Vagina (tissue), 2 donors: ENCODE measurements at regions not wholly inside any gene's neighbourhood (a gene's known extent, or its start where the extent isn't known, plus 50 kb on each side); places are given as distances from the start of the nearest gene placed in this dataset.

Experiments used
- POLR2A ChIP-seq, 2 donors: fragments of 450-650 bp; IDR thresholded peaks; one replicate each; pipeline ENCODE4 v1.6.1; 2017; ENCODE audit warnings: antibody characterized with exemption in 2 of 2, mild to moderate bottlenecking in 2 of 2, moderate library complexity in 2 of 2
- TF ChIP-seq, protein P1 (sequence below), 3 experiments: fragments of 450-650 bp in 2 of 3; fragments of 200-600 bp in 1 of 3; sonication (generic) in 1 of 3; IDR thresholded peaks; one replicate each; pipeline ENCODE4 v1.5.1; 2017 to 2019; ENCODE audit warnings: antibody characterized with exemption in 3 of 3, mild to moderate bottlenecking in 2 of 3, moderate library complexity in 2 of 3

GRCh38 chr2:144812288-144812687 lies 292.4 kb upstream of the ZEB2 start:
- TF ChIP-seq, protein P1, sequence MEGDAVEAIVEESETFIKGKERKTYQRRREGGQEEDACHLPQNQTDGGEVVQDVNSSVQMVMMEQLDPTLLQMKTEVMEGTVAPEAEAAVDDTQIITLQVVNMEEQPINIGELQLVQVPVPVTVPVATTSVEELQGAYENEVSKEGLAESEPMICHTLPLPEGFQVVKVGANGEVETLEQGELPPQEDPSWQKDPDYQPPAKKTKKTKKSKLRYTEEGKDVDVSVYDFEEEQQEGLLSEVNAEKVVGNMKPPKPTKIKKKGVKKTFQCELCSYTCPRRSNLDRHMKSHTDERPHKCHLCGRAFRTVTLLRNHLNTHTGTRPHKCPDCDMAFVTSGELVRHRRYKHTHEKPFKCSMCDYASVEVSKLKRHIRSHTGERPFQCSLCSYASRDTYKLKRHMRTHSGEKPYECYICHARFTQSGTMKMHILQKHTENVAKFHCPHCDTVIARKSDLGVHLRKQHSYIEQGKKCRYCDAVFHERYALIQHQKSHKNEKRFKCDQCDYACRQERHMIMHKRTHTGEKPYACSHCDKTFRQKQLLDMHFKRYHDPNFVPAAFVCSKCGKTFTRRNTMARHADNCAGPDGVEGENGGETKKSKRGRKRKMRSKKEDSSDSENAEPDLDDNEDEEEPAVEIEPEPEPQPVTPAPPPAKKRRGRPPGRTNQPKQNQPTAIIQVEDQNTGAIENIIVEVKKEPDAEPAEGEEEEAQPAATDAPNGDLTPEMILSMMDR (IDR thresholded peaks at IDR 0.05) = no peak
- TF ChIP-seq POLR2A (IDR thresholded peaks at IDR 0.05) = no peak
